ENCODE measurements at regions not wholly inside any gene's neighbourhood (a gene's known extent, or its start where the extent isn't known, plus 50 kb on each side); places are given as distances from the start of the nearest gene placed in this dataset.

DNA sequence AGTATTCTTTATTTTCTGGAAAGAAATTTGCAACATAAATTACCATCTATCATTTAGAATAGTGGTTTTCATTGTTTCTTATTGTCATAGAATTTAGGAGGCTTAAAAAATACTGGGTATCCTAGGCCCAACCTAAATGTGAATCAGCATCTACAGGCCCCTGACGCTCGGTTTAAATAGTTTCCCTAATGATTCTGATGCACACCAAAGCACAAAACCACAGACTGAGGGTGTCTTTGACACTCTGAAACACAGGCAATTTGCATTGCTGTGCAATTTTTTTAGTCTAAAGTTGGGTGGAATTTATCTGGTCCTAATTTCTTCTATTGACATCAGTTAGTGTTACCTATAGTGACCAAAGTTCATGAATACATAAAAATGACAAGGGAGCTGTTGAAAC, 87.6 kb upstream of the SSTR1 start:
- TF ChIP-seq POLR2AphosphoS5 (IDR thresholded peaks at IDR 0.05) (no peak), POLR2A (IDR thresholded peaks at IDR 0.05) (no peak)
